Uterus (tissue), 2 donors: ENCODE measurements at regions not wholly inside any gene's neighbourhood (a gene's known extent, or its start where the extent isn't known, plus 50 kb on each side); places are given as distances from the start of the nearest gene placed in this dataset.

ENCODE experiments used
- POLR2A ChIP-seq, 2 donors: fragments of 450-650 bp; IDR thresholded peaks; one replicate each; pipeline ENCODE4 v1.6.1; 2016; ENCODE audit warnings: antibody characterized with exemption in 2 of 2, mild to moderate bottlenecking in 1 of 2, moderate library complexity in 1 of 2
- TF ChIP-seq, protein P1 (sequence below), 4 experiments: fragments of 200-600 bp in 2 of 4; fragments of 450-650 bp in 2 of 4; sonication (generic) in 2 of 4; IDR thresholded peaks; one replicate each; pipeline ENCODE4 v1.5.1; 2016 to 2019; ENCODE audit warnings: antibody characterized with exemption in 4 of 4, mild to moderate bottlenecking in 2 of 4, moderate library complexity in 1 of 4

DNA sequence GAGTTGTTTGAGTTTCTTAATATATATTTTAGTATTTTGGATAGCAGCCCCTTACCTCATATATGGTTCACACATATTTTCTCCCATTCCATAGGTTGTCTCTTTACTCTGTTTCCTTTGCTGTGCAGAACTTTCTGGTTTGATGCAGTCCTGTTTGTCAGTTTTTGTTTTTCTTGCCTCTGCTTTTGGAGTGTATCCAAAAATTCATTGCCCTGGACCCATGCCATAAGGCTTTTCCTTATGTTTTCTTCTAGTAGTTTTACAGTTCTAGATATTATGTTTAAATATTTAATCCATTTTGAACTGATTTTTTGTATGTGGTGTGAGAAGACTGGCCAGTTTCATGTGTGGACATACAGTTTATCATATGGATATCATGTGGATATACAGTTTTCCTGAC, 58.5 kb upstream of the NUDT6 start:
- no peak for TF ChIP-seq POLR2A (IDR thresholded peaks at IDR 0.05)
- TF ChIP-seq, protein P1, sequence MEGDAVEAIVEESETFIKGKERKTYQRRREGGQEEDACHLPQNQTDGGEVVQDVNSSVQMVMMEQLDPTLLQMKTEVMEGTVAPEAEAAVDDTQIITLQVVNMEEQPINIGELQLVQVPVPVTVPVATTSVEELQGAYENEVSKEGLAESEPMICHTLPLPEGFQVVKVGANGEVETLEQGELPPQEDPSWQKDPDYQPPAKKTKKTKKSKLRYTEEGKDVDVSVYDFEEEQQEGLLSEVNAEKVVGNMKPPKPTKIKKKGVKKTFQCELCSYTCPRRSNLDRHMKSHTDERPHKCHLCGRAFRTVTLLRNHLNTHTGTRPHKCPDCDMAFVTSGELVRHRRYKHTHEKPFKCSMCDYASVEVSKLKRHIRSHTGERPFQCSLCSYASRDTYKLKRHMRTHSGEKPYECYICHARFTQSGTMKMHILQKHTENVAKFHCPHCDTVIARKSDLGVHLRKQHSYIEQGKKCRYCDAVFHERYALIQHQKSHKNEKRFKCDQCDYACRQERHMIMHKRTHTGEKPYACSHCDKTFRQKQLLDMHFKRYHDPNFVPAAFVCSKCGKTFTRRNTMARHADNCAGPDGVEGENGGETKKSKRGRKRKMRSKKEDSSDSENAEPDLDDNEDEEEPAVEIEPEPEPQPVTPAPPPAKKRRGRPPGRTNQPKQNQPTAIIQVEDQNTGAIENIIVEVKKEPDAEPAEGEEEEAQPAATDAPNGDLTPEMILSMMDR (IDR thresholded peaks at IDR 0.05): no peak
